Right lobe of liver (tissue), 6 donors: ENCODE measurements at regions not wholly inside any gene's neighbourhood (a gene's known extent, or its start where the extent isn't known, plus 50 kb on each side); places are given as distances from the start of the nearest gene placed in this dataset.

ENCODE experiments used
- ATAC-seq, 4 donors: fragments of 200-7000 bp; cut with Tn5 transposase; one replicate each; pipeline ENCODE4 v1.9.1; 2020; ENCODE audit warnings: mild to moderate bottlenecking in 4 of 4, moderate library complexity in 4 of 4
- DNase-seq, 3 donors: peaks; one replicate each; pipeline ENCODE4 v3.0.0-alpha.2; 2020
- H3K27ac ChIP-seq, 3 donors: fragments of 200-600 bp; one replicate each; pipeline ENCODE4 v1.8.0; 2022
- H3K27me3 ChIP-seq, 2 donors: fragments of 200-600 bp; one replicate each; pipeline ENCODE4 v1.8.0; 2022
- H3K36me3 ChIP-seq, 4 donors: fragments of 200-600 bp; sonication (generic) in 1 of 4; one replicate each; pipeline versions ENCODE4 v1.5.1 to v1.8.0; 2017 to 2022; ENCODE audit warnings: control low read depth in 1 of 4
- H3K4me1 ChIP-seq, 4 donors: fragments of 200-600 bp; sonication (generic) in 1 of 4; one replicate each; pipeline versions ENCODE4 v1.5.1 to v1.8.0; 2017 to 2022; ENCODE audit warnings: control low read depth in 1 of 4
- H3K4me3 ChIP-seq, 3 donors: fragments of 200-600 bp; one replicate each; pipeline ENCODE4 v1.8.0; 2022
- H3K9me3 ChIP-seq, 4 donors: fragments of 200-600 bp; sonication (generic) in 1 of 4; one replicate each; pipeline versions ENCODE4 v1.5.1 to v1.8.0; 2017 to 2022; ENCODE audit warnings: control low read depth in 1 of 4
- CTCF ChIP-seq, 4 donors: fragments of 200-600 bp in 3 of 4; fragments of 450-650 bp in 1 of 4; IDR thresholded peaks; one replicate each; pipeline versions ENCODE4 v1.5.1 to v1.8.0; 2016 to 2022; ENCODE audit warnings: antibody characterized with exemption in 4 of 4, mild to moderate bottlenecking in 2 of 4
- POLR2A ChIP-seq: fragments of 450-650 bp; IDR thresholded peaks from one replicate; pipeline ENCODE4 v1.6.1; 2017; ENCODE audit warnings: antibody characterized with exemption, mild to moderate bottlenecking
- WGBS: methylation state at CpG from one replicate; pipeline ENCODE4 v1.1.6; 2018; ENCODE audit warnings: low coverage, low lambda C conversion rate; ENCODE audit not compliant: insufficient coverage; ENCODE audit errors: missing lambda C conversion rate; 5-methylcytosine and 5-hydroxymethylcytosine counted together
- intact Hi-C, 2 donors: fragments of 100-400 bp; cut with DNase I; formaldehyde crosslinking; loops; one replicate each; pipeline versions ENCODE4 v1.11.2 to v1.14.1; 2022
- donor health status: DM: no; HTN: yes; CAD: no.
- donor health status: DM: no; HTN: no; CAD: no.
- donor health status: DM: no; HTN: no; CAD: no.
- donor health status: DM: no; HTN: yes; CAD: no.
- donor health status: DM: no; HTN: yes; CAD: no.

DNA sequence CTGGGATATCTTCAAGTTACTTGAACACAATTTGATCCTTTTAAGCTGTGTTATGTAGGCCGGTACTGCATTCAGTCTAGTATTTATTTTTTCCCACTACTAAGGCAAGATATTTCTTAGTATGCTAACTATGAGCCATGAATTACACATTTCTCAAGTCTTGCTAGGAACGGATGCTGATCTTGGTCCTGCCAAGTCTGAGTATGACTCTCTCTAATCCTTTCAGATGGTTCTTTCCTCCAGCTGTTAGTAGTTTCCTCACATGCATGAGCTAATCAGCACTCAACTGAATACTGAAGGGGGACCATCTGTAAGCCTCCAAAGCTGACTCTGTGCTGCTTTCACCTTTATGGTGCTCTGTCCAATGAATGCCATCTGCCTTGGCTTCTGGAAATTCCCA is 460.3 kb downstream of the KCTD12 start:
- no peak overlapping the region for H3K4me3 ChIP-seq
- no peak overlapping the region for H3K27ac ChIP-seq
- DNase-seq (no peak), ATAC-seq (no peak)
- no peak for TF ChIP-seq CTCF (IDR thresholded peaks at IDR 0.05)
- TF ChIP-seq POLR2A = no peak
- 41% methylated on average over 2 of the region's 2 CpGs for WGBS
- no peaks in the 10 kb centered on the region for H3K9me3 ChIP-seq
- intact Hi-C loops = no loop called here
- no peaks in the 10 kb centered on the region for H3K36me3 ChIP-seq
- H3K27me3 ChIP-seq = no peaks in the 10 kb centered on the region
- H3K4me1 ChIP-seq = no peaks in the 10 kb centered on the region

GRCh38 chr13:76421011-76421410 is 465.2 kb downstream of the KCTD12 start:
- Histone ChIP-seq H3K36me3 (no peaks in the 10 kb centered on the region), H3K4me1 (no peaks in the 10 kb centered on the region), H3K27me3 (no peaks in the 10 kb centered on the region), H3K4me3 (no peak overlapping the region), H3K9me3 (no peaks in the 10 kb centered on the region), H3K27ac (no peak overlapping the region)
- intact Hi-C loops = no loop called here
- ATAC-seq = no peak
- WGBS = 47% methylated on average over 3 of the region's 3 CpGs
- TF ChIP-seq POLR2A (no peak), CTCF (IDR thresholded peaks at IDR 0.05) (no peak)
- no peak for DNase-seq

DNA sequence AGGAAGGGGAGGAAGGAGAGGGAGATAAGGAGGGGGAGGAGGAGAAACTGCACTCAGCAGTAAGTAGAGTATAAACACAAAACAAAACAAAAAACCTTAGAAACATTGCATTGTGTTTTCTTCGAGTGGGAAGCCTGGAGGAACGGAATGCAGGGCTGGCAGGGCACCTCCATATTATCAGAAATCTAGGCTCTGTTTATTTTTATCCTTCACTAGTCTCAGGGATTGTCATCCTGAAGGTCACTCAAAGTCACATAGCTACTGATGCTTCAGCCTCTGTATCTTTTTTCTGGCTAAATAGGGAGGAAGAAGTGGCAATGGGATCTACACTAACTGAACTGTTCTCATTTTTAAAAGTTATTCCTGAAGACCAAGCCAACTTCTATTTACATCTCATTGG is 467.8 kb downstream of the KCTD12 start:
- Histone ChIP-seq H3K36me3 (no peaks in the 10 kb centered on the region), H3K4me3 (no peak overlapping the region), H3K27ac (no peak overlapping the region), H3K27me3 (no peaks in the 10 kb centered on the region), H3K4me1 (no peaks in the 10 kb centered on the region), H3K9me3 (no peaks in the 10 kb centered on the region)
- intact Hi-C loops = no loop called here
- ATAC-seq = no peak
- DNase-seq = no peak
- TF ChIP-seq POLR2A (no peak), CTCF (IDR thresholded peaks at IDR 0.05) (no peak)
- 31% methylated on average over 2 of the region's 2 CpGs for WGBS

- Histone ChIP-seq H3K27me3 (no peaks in the 10 kb centered on the region), H3K27ac (no peak overlapping the region), H3K4me1 (no peaks in the 10 kb centered on the region), H3K36me3 (no peaks in the 10 kb centered on the region), H3K4me3 (no peak overlapping the region), H3K9me3 (no peaks in the 10 kb centered on the region)
- no peak for TF ChIP-seq CTCF (IDR thresholded peaks at IDR 0.05)
- no peak for TF ChIP-seq POLR2A
- 47% methylated on average over 2 of the region's 2 CpGs for WGBS
- intact Hi-C loops = no loop called here
- DNase-seq (no peak), ATAC-seq (no peak)
Measured at GRCh38 chr13:76414320-76414719, 471.9 kb downstream of the KCTD12 start.

DNA sequence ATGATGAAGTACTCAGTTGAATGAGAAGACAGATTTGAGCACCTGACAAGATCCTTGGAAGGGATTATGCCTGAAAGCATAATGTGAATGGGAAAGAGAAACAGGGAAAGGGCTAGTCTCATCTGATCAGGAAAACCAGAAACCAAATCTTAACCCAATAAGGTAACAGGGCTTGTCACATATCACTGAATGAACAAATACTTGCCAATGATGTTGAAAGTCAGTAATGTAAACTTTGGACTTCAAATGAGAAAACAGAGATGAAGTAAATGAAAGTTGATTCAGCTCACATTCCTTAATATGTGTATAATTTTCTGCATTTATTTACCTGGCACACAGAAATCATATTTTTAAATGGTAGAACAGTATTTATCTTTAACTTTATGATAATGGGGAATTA is 480.0 kb downstream of the KCTD12 start:
- no peak overlapping the region for H3K4me3 ChIP-seq
- TF ChIP-seq POLR2A = no peak
- no peak for TF ChIP-seq CTCF (IDR thresholded peaks at IDR 0.05)
- no peaks in the 10 kb centered on the region for H3K4me1 ChIP-seq
- no peaks in the 10 kb centered on the region for H3K9me3 ChIP-seq
- no peak for DNase-seq
- H3K27me3 ChIP-seq = no peaks in the 10 kb centered on the region
- no peaks in the 10 kb centered on the region for H3K36me3 ChIP-seq
- no peak overlapping the region for H3K27ac ChIP-seq
- intact Hi-C loops = no loop called here
- peak in 2 of 4 donors; percentile 54 to 79 for ATAC-seq
